Osteoblast (primary cell): ENCODE measurements at regions not wholly inside any gene's neighbourhood (a gene's known extent, or its start where the extent isn't known, plus 50 kb on each side); places are given as distances from the start of the nearest gene placed in this dataset.

Experiments used
- DNase-seq: peaks from one replicate; pipeline ENCODE4 v3.0.0; 2011; ENCODE audit warnings: low spot score, mixed read lengths; ENCODE audit not compliant: insufficient read length; ENCODE audit errors: missing footprints
- H2AFZ ChIP-seq: 2 replicates; pipeline ENCODE4 v1.6.0; 2011; ENCODE audit warnings: mild to moderate bottlenecking, low read length
- H3K27ac ChIP-seq: 2 replicates; pipeline ENCODE4 v1.5.1; 2011; ENCODE audit warnings: mild to moderate bottlenecking, low read depth, low read length, moderate library complexity
- H3K27me3 ChIP-seq: 2 replicates; pipeline ENCODE4 v1.6.0; 2012; ENCODE audit warnings: mild to moderate bottlenecking, control low read depth, inconsistent platforms, low read length, moderate library complexity; ENCODE audit not compliant: insufficient read depth
- H3K36me3 ChIP-seq: 2 replicates; pipeline ENCODE4 v1.5.1; 2011; ENCODE audit warnings: mild to moderate bottlenecking, low read length, control low read depth, moderate library complexity; ENCODE audit not compliant: insufficient read depth
- H3K4me1 ChIP-seq: 2 replicates; pipeline ENCODE4 v1.5.1; 2011; ENCODE audit warnings: mild to moderate bottlenecking, low read length, control low read depth, moderate library complexity; ENCODE audit not compliant: insufficient read depth
- H3K4me2 ChIP-seq: 2 replicates; pipeline ENCODE4 v1.6.0; 2011; ENCODE audit warnings: mild to moderate bottlenecking, low read length; ENCODE audit not compliant: insufficient read depth
- H3K4me3 ChIP-seq: fragments of 200-600 bp; sonication (generic); 3 replicates; pipeline ENCODE4 v1.5.1; 2012; ENCODE audit warnings: mild to moderate bottlenecking, low read length, inconsistent platforms; ENCODE audit not compliant: insufficient read depth
- H3K79me2 ChIP-seq: 2 replicates; pipeline ENCODE4 v1.6.0; 2012; ENCODE audit warnings: mild to moderate bottlenecking, low read length, control low read depth, inconsistent platforms; ENCODE audit not compliant: insufficient read depth
- H3K9me3 ChIP-seq: 2 replicates; pipeline ENCODE4 v1.5.1; 2011; ENCODE audit warnings: low read depth, low read length, control low read depth
- H4K20me1 ChIP-seq: 2 replicates; pipeline ENCODE4 v1.6.0; 2012; ENCODE audit warnings: mild to moderate bottlenecking, low read length, control low read depth; ENCODE audit not compliant: insufficient read depth
- CTCF ChIP-seq: IDR thresholded peaks from 2 replicates; pipeline ENCODE4 v1.5.1; 2011; ENCODE audit warnings: mild to moderate bottlenecking, low read depth, low read length, moderate library complexity; ENCODE audit errors: extremely low read depth

- H3K36me3 ChIP-seq = no peaks in the 10 kb centered on the region
- no peak overlapping the region for H3K4me3 ChIP-seq
- H3K4me2 ChIP-seq = no peak overlapping the region
- H3K9me3 ChIP-seq = no peaks in the 10 kb centered on the region
- no peaks in the 10 kb centered on the region for H4K20me1 ChIP-seq
- H3K27ac ChIP-seq = no peak overlapping the region
- no peaks in the 10 kb centered on the region for H3K27me3 ChIP-seq
- DNase-seq = no peak
- H2AFZ ChIP-seq = no peak overlapping the region
- no peaks in the 10 kb centered on the region for H3K79me2 ChIP-seq
- no peak for TF ChIP-seq CTCF
- H3K4me1 ChIP-seq = peaks cover 5% of the 10 kb centered on the region
Measured at GRCh38 chr13:78182813-78183212, 264.2 kb upstream of the EDNRB start.

- Histone ChIP-seq H3K27me3 (no peaks in the 10 kb centered on the region), H3K79me2 (no peaks in the 10 kb centered on the region), H3K4me2 (no peak overlapping the region), H3K27ac (no peak overlapping the region), H3K4me3 (no peak overlapping the region), H3K4me1 (no peaks in the 10 kb centered on the region), H3K36me3 (no peaks in the 10 kb centered on the region), H2AFZ (no peak overlapping the region), H4K20me1 (no peaks in the 10 kb centered on the region), H3K9me3 (no peaks in the 10 kb centered on the region)
- no peak for TF ChIP-seq CTCF
- DNase-seq = no peak
Measured at GRCh38 chr13:78177306-78177705, 258.7 kb upstream of the EDNRB start.

- no peak overlapping the region for H2AFZ ChIP-seq
- H3K27me3 ChIP-seq = no peaks in the 10 kb centered on the region
- H3K4me3 ChIP-seq = no peak overlapping the region
- no peak for DNase-seq
- no peaks in the 10 kb centered on the region for H3K36me3 ChIP-seq
- no peaks in the 10 kb centered on the region for H3K9me3 ChIP-seq
- no peaks in the 10 kb centered on the region for H3K4me1 ChIP-seq
- no peak overlapping the region for H3K27ac ChIP-seq
- H3K79me2 ChIP-seq = no peaks in the 10 kb centered on the region
- no peaks in the 10 kb centered on the region for H4K20me1 ChIP-seq
- no peak overlapping the region for H3K4me2 ChIP-seq
- no peak for TF ChIP-seq CTCF
Measured at GRCh38 chr13:78176880-78177279, 258.2 kb upstream of the EDNRB start.

- DNase-seq = peak; percentile 29
- Histone ChIP-seq H3K4me3 (no peak overlapping the region), H4K20me1 (no peaks in the 10 kb centered on the region), H3K79me2 (no peaks in the 10 kb centered on the region), H3K27me3 (no peaks in the 10 kb centered on the region), H2AFZ (no peak overlapping the region), H3K4me2 (no peak overlapping the region), H3K27ac (no peak overlapping the region), H3K36me3 (no peaks in the 10 kb centered on the region), H3K9me3 (no peaks in the 10 kb centered on the region), H3K4me1 (no peaks in the 10 kb centered on the region)
- TF ChIP-seq CTCF = no peak
Measured at GRCh38 chr13:78169386-78169785, 250.8 kb upstream of the EDNRB start.
